GM21619 (cell line): ENCODE measurements at regions not wholly inside any gene's neighbourhood (a gene's known extent, or its start where the extent isn't known, plus 50 kb on each side); places are given as distances from the start of the nearest gene placed in this dataset.

Source experiments
- ATAC-seq: cut with Tn5 transposase; IDR thresholded peaks from one replicate; pipeline ENCODE4 v1.9.1; 2021; ENCODE audit not compliant: unreplicated experiment

- ATAC-seq, result no peak
Measured at GRCh38 chr3:16658004-16658924, 53.0 kb upstream of the DAZL start.

- ATAC-seq, result no peak
Measured at GRCh38 chr3:16658925-16659793, 53.9 kb upstream of the DAZL start.

- ATAC-seq, result no peak
Measured at GRCh38 chr3:16663854-16664712, 58.9 kb upstream of the DAZL start.

GRCh38 chr3:16665282-16665741 lies 60.1 kb upstream of the DAZL start:
- ATAC-seq, result no peak

- ATAC-seq, result no peak
Measured at GRCh38 chr3:16666206-16666605, 61.0 kb upstream of the DAZL start.

GRCh38 chr3:16667633-16668032 lies 62.4 kb upstream of the DAZL start:
- ATAC-seq, result no peak

GRCh38 chr3:16668776-16669545 lies 63.7 kb upstream of the DAZL start:
- no peak for ATAC-seq

- no peak for ATAC-seq
Measured at GRCh38 chr3:16670191-16670590, 65.0 kb upstream of the DAZL start.

GRCh38 chr3:16671690-16672089 lies 66.5 kb upstream of the DAZL start:
- ATAC-seq, result no peak

GRCh38 chr3:16673530-16673929 lies 68.3 kb upstream of the DAZL start:
- ATAC-seq, result no peak

GRCh38 chr3:16675805-16676204 lies 70.6 kb upstream of the DAZL start:
- no peak for ATAC-seq

GRCh38 chr3:16686679-16687078 lies 81.5 kb upstream of the DAZL start:
- ATAC-seq, result no peak

GRCh38 chr3:16687221-16687620 lies 82.0 kb upstream of the DAZL start:
- ATAC-seq, result no peak

GRCh38 chr3:16692486-16693344 lies 87.5 kb upstream of the DAZL start:
- ATAC-seq, result no peak

GRCh38 chr3:16693820-16694219 lies 88.6 kb upstream of the DAZL start:
- ATAC-seq, result no peak

- no peak for ATAC-seq
Measured at GRCh38 chr3:16695710-16696109, 90.5 kb upstream of the DAZL start.

GRCh38 chr3:16697443-16698147 lies 92.4 kb upstream of the DAZL start:
- no peak for ATAC-seq

- ATAC-seq, result no peak
Measured at GRCh38 chr3:16700651-16701050, 95.4 kb upstream of the DAZL start.

GRCh38 chr3:16704941-16705340 lies 99.7 kb upstream of the DAZL start:
- no peak for ATAC-seq
